Ascending aorta (tissue), 2 donors: ENCODE measurements at regions not wholly inside any gene's neighbourhood (a gene's known extent, or its start where the extent isn't known, plus 50 kb on each side); places are given as distances from the start of the nearest gene placed in this dataset.
"Not testable (repeated sequence)": the region's sequence is repeated elsewhere in the genome, so short reads cannot be mapped to it uniquely, and the experiment has no call there.

Source experiments
- DNase-seq, 2 donors: peaks; one replicate each; pipeline ENCODE4 v3.0.0-alpha.2; 2019; ENCODE audit warnings: low spot score in 2 of 2
- H3K27ac ChIP-seq, 2 donors: fragments of 200-600 bp; sonication (generic); one replicate each; pipeline ENCODE4 v1.5.1; 2016 to 2017; ENCODE audit warnings: mild to moderate bottlenecking in 1 of 2
- H3K27me3 ChIP-seq: fragments of 200-600 bp; sonication (generic); one replicate; pipeline ENCODE4 v1.5.1; 2017
- H3K36me3 ChIP-seq, 2 donors: fragments of 200-600 bp; sonication (generic); one replicate each; pipeline ENCODE4 v1.5.1; 2016
- H3K4me1 ChIP-seq, 2 donors: fragments of 200-600 bp; sonication (generic); one replicate each; pipeline ENCODE4 v1.5.1; 2016 to 2017; ENCODE audit warnings: mild to moderate bottlenecking in 1 of 2
- H3K4me3 ChIP-seq, 2 donors: fragments of 200-600 bp; sonication (generic); one replicate each; pipeline ENCODE4 v1.5.1; 2016 to 2017; ENCODE audit warnings: mild to moderate bottlenecking in 1 of 2
- H3K9me3 ChIP-seq, 2 donors: fragments of 200-600 bp; sonication (generic); one replicate each; pipeline ENCODE4 v1.5.1; 2016
- CTCF ChIP-seq, 3 experiments: fragments of 200-600 bp in 2 of 3; fragments of 450-650 bp in 1 of 3; sonication (generic) in 2 of 3; IDR thresholded peaks; one replicate each; pipeline ENCODE4 v1.5.1; 2016 to 2019; ENCODE audit warnings: antibody characterized with exemption in 3 of 3, mild to moderate bottlenecking in 1 of 3, moderate library complexity in 1 of 3
- intact Hi-C: fragments of 100-400 bp; cut with DNase I; formaldehyde crosslinking; loops from one replicate; pipeline ENCODE4 v1.15.1; 2023

GRCh38 chrX:121407627-121408026 lies 360.2 kb downstream of the GLUD2 start:
- Histone ChIP-seq H3K4me3 (no peak overlapping the region), H3K4me1 (no peaks in the 10 kb centered on the region), H3K9me3 (no peaks in the 10 kb centered on the region), H3K27ac (no peak overlapping the region), H3K36me3 (no peaks in the 10 kb centered on the region), H3K27me3 (no peaks in the 10 kb centered on the region)
- no peak for TF ChIP-seq CTCF (IDR thresholded peaks at IDR 0.05)
- intact Hi-C loops: no loop called here
- no peak for DNase-seq

- intact Hi-C loops, H3K36me3 ChIP-seq, H3K9me3 ChIP-seq, H3K4me3 ChIP-seq, H3K27ac ChIP-seq, DNase-seq, H3K4me1 ChIP-seq, H3K27me3 ChIP-seq: not testable (repeated sequence)
These were observed 384.1 kb downstream of the GLUD2 start for GRCh38 chrX:121431514-121431913.

DNA sequence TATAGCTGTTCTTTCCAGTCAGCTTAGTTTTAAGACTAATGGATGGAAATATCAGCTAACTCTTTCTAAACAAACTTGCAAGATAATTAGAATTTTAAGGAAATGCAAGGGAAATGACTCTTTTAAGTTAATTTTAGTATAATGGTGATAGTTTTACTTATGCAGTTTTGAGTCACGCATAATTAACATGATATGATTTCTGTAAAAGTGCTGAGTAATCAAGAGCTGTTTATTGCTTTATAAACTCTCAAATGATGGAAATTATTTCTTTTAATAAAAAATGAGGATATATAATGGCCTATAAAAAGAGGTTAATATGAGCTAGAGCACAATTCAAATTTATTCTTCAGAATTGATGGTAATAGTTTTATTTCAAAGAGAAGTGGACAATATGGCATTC lies 385.9 kb downstream of the GLUD2 start:
- Histone ChIP-seq H3K4me3 (no peak overlapping the region), H3K36me3 (no peaks in the 10 kb centered on the region), H3K9me3 (no peaks in the 10 kb centered on the region), H3K4me1 (no peaks in the 10 kb centered on the region), H3K27ac (no peak overlapping the region), H3K27me3 (no peaks in the 10 kb centered on the region)
- DNase-seq: no peak
- intact Hi-C loops: no loop called here
- no peak for TF ChIP-seq CTCF (IDR thresholded peaks at IDR 0.05)

DNA sequence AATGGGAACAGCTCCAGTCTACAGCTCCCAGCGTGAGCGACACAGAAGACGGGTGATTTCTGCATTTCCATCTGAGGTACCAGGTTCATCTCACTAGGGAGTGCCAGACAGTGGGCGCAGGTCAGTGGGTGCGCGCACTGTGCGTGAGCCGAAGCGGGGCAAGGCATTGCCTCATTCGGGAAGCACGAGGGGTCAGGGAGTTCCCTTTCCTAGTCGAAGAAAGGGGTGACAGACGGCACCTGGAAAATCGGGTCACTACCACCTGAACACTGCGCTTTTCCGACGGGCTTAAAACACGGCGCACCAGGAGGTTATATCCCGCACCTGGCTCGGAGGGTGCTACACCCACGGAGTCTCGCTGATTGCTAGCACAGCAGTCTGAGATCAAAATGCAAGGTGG lies 390.3 kb downstream of the GLUD2 start:
- DNase-seq, H3K27ac ChIP-seq, H3K4me1 ChIP-seq, H3K4me3 ChIP-seq, H3K9me3 ChIP-seq, H3K27me3 ChIP-seq, intact Hi-C loops, H3K36me3 ChIP-seq: not testable (repeated sequence)

DNA sequence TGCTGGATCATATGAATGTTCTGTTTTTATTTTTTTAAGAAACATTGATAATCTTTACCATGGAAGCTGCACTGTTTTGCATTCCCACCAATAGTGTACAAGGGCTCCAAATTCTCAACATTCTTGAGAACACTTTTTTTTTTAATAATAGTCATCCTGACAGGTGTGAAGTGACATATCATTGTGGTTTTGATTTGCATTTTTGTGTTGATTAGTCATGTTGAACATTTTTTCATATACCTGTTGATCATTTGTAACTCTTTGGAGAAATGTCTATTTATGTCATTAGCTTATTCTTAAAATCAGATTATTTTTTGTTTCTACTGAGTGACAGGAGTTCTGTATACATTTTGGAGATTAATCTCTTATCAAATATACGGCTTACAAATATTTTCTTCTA lies 408.5 kb downstream of the GLUD2 start:
- intact Hi-C loops: no loop called here
- Histone ChIP-seq H3K9me3 (no peaks in the 10 kb centered on the region), H3K27me3 (no peaks in the 10 kb centered on the region), H3K36me3 (no peaks in the 10 kb centered on the region), H3K4me1 (no peaks in the 10 kb centered on the region), H3K4me3 (no peak overlapping the region), H3K27ac (no peak overlapping the region)
- DNase-seq: no peak
- TF ChIP-seq CTCF (IDR thresholded peaks at IDR 0.05): no peak

- no peaks in the 10 kb centered on the region for H3K9me3 ChIP-seq
- H3K36me3 ChIP-seq: no peaks in the 10 kb centered on the region
- no peak for TF ChIP-seq CTCF (IDR thresholded peaks at IDR 0.05)
- no peaks in the 10 kb centered on the region for H3K4me1 ChIP-seq
- no peak overlapping the region for H3K27ac ChIP-seq
- intact Hi-C loops: no loop called here
- no peak overlapping the region for H3K4me3 ChIP-seq
- no peak for DNase-seq
- no peaks in the 10 kb centered on the region for H3K27me3 ChIP-seq
These were observed 408.9 kb downstream of the GLUD2 start for GRCh38 chrX:121456315-121456714.

DNA sequence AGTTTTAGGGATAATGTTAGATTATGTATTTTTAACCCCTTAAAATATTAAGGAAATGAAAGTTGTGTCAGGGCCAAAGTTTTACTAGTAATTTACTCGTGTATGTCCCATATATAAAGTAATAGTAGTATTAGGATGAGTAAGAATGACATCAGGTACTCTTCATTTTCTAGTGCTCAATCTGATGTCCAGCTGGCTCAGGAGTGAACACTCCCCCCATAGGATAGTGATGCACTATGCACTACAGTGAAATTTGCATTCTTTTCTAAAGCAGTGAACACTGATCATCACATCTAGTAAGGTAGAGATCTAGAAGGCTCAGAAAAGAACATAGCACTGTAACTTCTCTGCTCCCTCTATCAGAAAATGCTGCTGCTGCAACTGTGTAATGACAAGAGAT lies 409.7 kb downstream of the GLUD2 start:
- no peak for TF ChIP-seq CTCF (IDR thresholded peaks at IDR 0.05)
- no peaks in the 10 kb centered on the region for H3K36me3 ChIP-seq
- H3K27ac ChIP-seq: no peak overlapping the region
- DNase-seq: no peak
- H3K4me3 ChIP-seq: no peak overlapping the region
- intact Hi-C loops: no loop called here
- H3K4me1 ChIP-seq: no peaks in the 10 kb centered on the region
- no peaks in the 10 kb centered on the region for H3K9me3 ChIP-seq
- H3K27me3 ChIP-seq: no peaks in the 10 kb centered on the region
